ENCODE measurements at regions not wholly inside any gene's neighbourhood (a gene's known extent, or its start where the extent isn't known, plus 50 kb on each side); places are given as distances from the start of the nearest gene placed in this dataset.

DNA sequence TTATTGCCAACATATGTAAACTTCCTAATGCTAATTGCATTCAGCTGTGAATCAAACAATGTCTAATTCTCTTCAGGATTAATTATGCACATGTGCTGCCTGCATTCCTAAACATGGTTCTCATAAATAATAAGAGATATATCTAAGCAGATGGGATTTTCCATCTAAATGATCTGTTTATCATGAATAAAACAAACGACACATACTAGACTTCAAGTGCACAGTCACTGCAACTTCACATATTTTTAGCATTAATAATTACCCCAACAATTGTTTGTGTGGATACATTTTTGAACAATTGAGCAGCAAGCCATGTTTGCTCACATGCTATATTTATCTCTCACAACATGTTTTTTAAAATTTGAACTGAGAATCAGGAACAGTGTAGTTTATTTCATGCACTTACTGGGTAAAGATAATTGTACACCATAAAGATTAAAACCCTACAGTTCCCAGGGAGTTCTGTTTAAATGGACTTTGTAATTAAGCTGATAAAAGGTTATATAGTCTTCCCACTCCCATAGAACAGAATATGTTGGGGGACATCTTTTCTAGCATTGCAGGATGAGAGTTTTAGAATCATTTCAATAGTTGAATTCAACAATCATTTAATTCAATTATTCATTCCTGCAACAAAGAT, 378.5 kb downstream of the MDFIC start:
- Mint-ChIP-seq H3K4me1 (ENCODE audit: low read depth) (peaks cover 4% of the 10 kb centered on the region), H3K27ac (no peak overlapping the region), H3K27me3 (no peaks in the 10 kb centered on the region), H3K9me3 (ENCODE audit: low read depth) (no peaks in the 10 kb centered on the region), H3K36me3 (ENCODE audit: insufficient read depth) (no peaks in the 10 kb centered on the region), H3K4me3 (ENCODE audit: low read depth) (no peak overlapping the region)
- no peak for DNase-seq (ENCODE audit: low spot score, unreplicated experiment)
- TF ChIP-seq, protein P1, sequence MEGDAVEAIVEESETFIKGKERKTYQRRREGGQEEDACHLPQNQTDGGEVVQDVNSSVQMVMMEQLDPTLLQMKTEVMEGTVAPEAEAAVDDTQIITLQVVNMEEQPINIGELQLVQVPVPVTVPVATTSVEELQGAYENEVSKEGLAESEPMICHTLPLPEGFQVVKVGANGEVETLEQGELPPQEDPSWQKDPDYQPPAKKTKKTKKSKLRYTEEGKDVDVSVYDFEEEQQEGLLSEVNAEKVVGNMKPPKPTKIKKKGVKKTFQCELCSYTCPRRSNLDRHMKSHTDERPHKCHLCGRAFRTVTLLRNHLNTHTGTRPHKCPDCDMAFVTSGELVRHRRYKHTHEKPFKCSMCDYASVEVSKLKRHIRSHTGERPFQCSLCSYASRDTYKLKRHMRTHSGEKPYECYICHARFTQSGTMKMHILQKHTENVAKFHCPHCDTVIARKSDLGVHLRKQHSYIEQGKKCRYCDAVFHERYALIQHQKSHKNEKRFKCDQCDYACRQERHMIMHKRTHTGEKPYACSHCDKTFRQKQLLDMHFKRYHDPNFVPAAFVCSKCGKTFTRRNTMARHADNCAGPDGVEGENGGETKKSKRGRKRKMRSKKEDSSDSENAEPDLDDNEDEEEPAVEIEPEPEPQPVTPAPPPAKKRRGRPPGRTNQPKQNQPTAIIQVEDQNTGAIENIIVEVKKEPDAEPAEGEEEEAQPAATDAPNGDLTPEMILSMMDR (IDR thresholded peaks at IDR 0.05; ENCODE audit: unreplicated experiment), result no peak

DNA sequence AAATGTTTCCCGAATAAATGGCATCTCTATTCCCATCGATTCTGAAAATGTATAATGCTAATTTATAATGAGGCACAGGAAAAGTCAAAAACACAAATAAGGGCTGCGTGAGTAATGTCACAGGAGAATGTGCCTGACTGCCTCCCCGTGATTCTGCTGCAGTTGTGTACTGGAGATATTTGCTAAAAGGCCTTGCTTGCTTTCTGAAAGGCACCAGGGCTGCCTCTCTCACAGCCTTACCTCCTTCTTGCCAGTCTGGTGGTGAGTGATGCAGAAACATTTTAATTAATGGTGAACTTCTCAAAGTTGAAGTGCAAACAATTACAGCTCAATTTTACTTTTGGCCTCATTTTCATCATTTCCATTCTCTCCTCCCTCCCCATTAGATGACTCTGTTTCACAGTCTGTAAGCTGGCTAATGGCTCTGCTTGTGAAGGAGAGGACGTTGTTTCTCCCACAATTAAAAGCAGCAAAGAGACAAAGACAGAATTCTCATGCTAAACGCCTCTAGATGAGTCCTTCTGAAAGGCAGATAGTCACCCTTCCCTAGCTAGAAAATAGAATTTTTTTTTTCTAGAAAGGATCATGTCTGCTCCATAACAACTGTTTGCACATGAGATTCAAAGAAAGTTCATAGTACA, 377.6 kb downstream of the MDFIC start:
- Mint-ChIP-seq H3K36me3 (ENCODE audit: insufficient read depth) (no peaks in the 10 kb centered on the region), H3K9me3 (ENCODE audit: low read depth) (no peaks in the 10 kb centered on the region), H3K4me3 (ENCODE audit: low read depth) (no peak overlapping the region), H3K27me3 (no peaks in the 10 kb centered on the region), H3K4me1 (ENCODE audit: low read depth) (peaks cover 4% of the 10 kb centered on the region), H3K27ac (no peak overlapping the region)
- TF ChIP-seq, protein P1 (IDR thresholded peaks at IDR 0.05; ENCODE audit: unreplicated experiment), result no peak
- no peak for DNase-seq (ENCODE audit: low spot score, unreplicated experiment)

DNA sequence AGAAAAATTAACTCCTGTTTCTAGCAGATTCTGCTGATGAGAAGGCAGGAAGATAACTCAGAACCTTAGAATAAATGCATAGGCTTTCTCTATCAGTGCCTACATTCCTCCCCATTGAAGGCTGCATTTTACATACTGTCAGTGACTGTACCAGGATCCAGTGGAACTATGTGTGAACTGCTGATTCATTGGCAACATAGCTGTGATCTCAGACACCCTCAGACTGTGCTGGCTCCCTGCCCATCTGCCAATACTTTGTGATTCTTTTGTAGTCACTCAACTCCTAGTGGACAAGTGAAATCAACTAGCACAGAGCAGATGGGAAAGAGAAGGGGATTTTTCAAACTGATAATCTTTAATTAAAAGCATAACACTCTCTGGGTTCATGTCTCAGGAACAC, 375.8 kb downstream of the MDFIC start:
- no peak overlapping the region for H3K27ac Mint-ChIP-seq

DNA sequence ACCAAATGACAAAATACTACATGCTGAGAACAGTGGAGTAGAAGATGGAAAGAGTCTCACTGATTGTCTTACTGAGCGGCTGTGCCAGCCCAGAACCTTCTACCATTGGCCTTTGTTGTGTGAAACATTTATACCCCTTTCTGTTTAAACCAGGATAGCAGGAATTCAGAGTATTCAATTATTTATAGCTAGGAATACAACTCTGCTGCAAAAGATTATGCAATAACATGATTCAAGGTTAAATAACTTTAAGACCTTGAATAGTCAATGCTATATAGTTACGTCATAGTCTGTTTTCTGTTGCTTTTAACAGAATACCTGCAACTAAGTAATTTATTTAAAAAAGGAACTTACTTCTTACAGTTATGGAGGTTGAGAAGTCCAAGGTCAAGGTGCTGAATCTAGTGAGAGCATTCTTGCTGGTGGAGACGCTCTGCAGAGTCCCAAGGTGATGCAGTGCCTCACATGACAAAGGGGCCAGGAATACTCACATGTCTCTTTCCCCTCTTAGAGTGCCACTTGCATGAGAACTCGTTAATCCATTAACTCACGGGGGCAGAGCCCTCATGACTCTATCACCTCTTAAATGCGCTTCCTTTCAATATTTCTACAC, 371.8 kb downstream of the MDFIC start:
- no peaks in the 10 kb centered on the region for H3K9me3 Mint-ChIP-seq (ENCODE audit: low read depth)
- H3K36me3 Mint-ChIP-seq (ENCODE audit: insufficient read depth), result no peaks in the 10 kb centered on the region
- H3K27me3 Mint-ChIP-seq, result no peaks in the 10 kb centered on the region
- no peak overlapping the region for H3K4me3 Mint-ChIP-seq (ENCODE audit: low read depth)
- H3K27ac Mint-ChIP-seq, result no peak overlapping the region
- TF ChIP-seq, protein P1 (IDR thresholded peaks at IDR 0.05; ENCODE audit: unreplicated experiment), result no peak
- no peaks in the 10 kb centered on the region for H3K4me1 Mint-ChIP-seq (ENCODE audit: low read depth)
- no peak for DNase-seq (ENCODE audit: low spot score, unreplicated experiment)

More for the DNA sequence above, 375.8 kb downstream of the MDFIC start:
- Mint-ChIP-seq H3K36me3 (ENCODE audit: insufficient read depth) (no peaks in the 10 kb centered on the region), H3K27me3 (no peaks in the 10 kb centered on the region), H3K9me3 (ENCODE audit: low read depth) (no peaks in the 10 kb centered on the region), H3K4me1 (ENCODE audit: low read depth) (peaks cover 4% of the 10 kb centered on the region), H3K4me3 (ENCODE audit: low read depth) (no peak overlapping the region)
- no peak for DNase-seq (ENCODE audit: low spot score, unreplicated experiment)
- TF ChIP-seq, protein P1 (IDR thresholded peaks at IDR 0.05; ENCODE audit: unreplicated experiment), result no peak

DNA sequence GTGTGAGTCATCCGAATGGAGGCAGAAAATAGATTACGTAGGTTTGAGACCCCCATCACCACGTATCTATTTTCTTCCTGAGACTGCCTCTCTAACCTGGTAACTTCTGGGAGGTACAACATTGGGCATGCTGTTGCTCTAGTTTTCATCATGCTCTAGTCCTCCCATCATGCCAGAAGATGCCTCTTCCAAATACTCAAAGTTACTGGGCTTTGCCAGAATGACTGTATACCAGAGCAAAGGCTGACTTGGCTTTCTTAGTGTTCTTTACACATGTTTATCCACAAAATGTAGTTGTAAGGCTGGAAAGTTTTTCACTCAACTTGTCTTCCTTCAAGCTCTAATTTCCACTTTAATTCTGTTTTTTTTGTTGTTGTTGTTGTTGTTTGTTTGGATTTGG, 370.5 kb downstream of the MDFIC start:
- Mint-ChIP-seq H3K9me3 (ENCODE audit: low read depth) (no peaks in the 10 kb centered on the region), H3K4me1 (ENCODE audit: low read depth) (no peaks in the 10 kb centered on the region), H3K27me3 (no peaks in the 10 kb centered on the region), H3K4me3 (ENCODE audit: low read depth) (no peak overlapping the region), H3K27ac (no peak overlapping the region), H3K36me3 (ENCODE audit: insufficient read depth) (no peaks in the 10 kb centered on the region)
- TF ChIP-seq, protein P1 (IDR thresholded peaks at IDR 0.05; ENCODE audit: unreplicated experiment), result no peak
- no peak for DNase-seq (ENCODE audit: low spot score, unreplicated experiment)
